ENCODE measurements at regions not wholly inside any gene's neighbourhood (a gene's known extent, or its start where the extent isn't known, plus 50 kb on each side); places are given as distances from the start of the nearest gene placed in this dataset.

GRCh38 chr7:126005064-126005463 lies 1075.4 kb upstream of the POT1 start:
- Histone ChIP-seq H3K27ac (no peak overlapping the region), H3K4me3 (no peak overlapping the region), H3K36me3 (no peaks in the 10 kb centered on the region), H3K27me3 (replicated peaks; ENCODE audit: insufficient read depth) (no peaks in the 10 kb centered on the region), H3K4me1 (replicated peaks) (no peaks in the 10 kb centered on the region), H3K9me3 (no peaks in the 10 kb centered on the region)
- WGBS = 82% methylated on average over 4 of the region's 4 CpGs
- TF ChIP-seq POLR2A (IDR thresholded peaks at IDR 0.05) (no peak), POLR2AphosphoS5 (IDR thresholded peaks at IDR 0.05) (no peak), CTCF (IDR thresholded peaks at IDR 0.05) (no peak)
- no peak for DNase-seq (ENCODE audit: low spot score)
- intact Hi-C loops (cut with DNase I) = no loop called here

- H3K4me1 ChIP-seq (replicated peaks) = no peaks in the 10 kb centered on the region
- no peaks in the 10 kb centered on the region for H3K27me3 ChIP-seq (replicated peaks; ENCODE audit: insufficient read depth)
- no peak overlapping the region for H3K4me3 ChIP-seq
- WGBS = 37% methylated on average over 1 of the region's 1 CpG
- intact Hi-C loops (cut with DNase I) = no loop called here
- H3K27ac ChIP-seq = no peak overlapping the region
- DNase-seq (ENCODE audit: low spot score) = no peak
- TF ChIP-seq POLR2A (IDR thresholded peaks at IDR 0.05) = no peak
- TF ChIP-seq CTCF (IDR thresholded peaks at IDR 0.05) = no peak
- no peak for TF ChIP-seq POLR2AphosphoS5 (IDR thresholded peaks at IDR 0.05)
- no peaks in the 10 kb centered on the region for H3K36me3 ChIP-seq
- no peaks in the 10 kb centered on the region for H3K9me3 ChIP-seq
Measured at GRCh38 chr7:126001349-126001748, 1071.7 kb upstream of the POT1 start.

GRCh38 chr7:125984795-125985194 lies 1055.2 kb upstream of the POT1 start:
- Histone ChIP-seq H3K4me3 (no peak overlapping the region), H3K9me3 (no peaks in the 10 kb centered on the region), H3K27ac (no peak overlapping the region), H3K27me3 (replicated peaks; ENCODE audit: insufficient read depth) (no peaks in the 10 kb centered on the region), H3K36me3 (no peaks in the 10 kb centered on the region), H3K4me1 (replicated peaks) (no peaks in the 10 kb centered on the region)
- TF ChIP-seq POLR2AphosphoS5 (IDR thresholded peaks at IDR 0.05) (no peak), POLR2A (IDR thresholded peaks at IDR 0.05) (no peak), CTCF (IDR thresholded peaks at IDR 0.05) (no peak)
- 79% methylated on average over 3 of the region's 3 CpGs for WGBS
- intact Hi-C loops (cut with DNase I) = no loop called here
- DNase-seq (ENCODE audit: low spot score) = no peak

GRCh38 chr7:125971656-125972055 lies 1042.0 kb upstream of the POT1 start:
- Histone ChIP-seq H3K4me1 (replicated peaks) (no peaks in the 10 kb centered on the region), H3K4me3 (no peak overlapping the region), H3K36me3 (no peaks in the 10 kb centered on the region), H3K9me3 (no peaks in the 10 kb centered on the region), H3K27ac (no peak overlapping the region), H3K27me3 (replicated peaks; ENCODE audit: insufficient read depth) (no peaks in the 10 kb centered on the region)
- WGBS = 71% methylated on average over 2 of the region's 2 CpGs
- no peak for DNase-seq (ENCODE audit: low spot score)
- TF ChIP-seq POLR2A (IDR thresholded peaks at IDR 0.05) = no peak
- TF ChIP-seq POLR2AphosphoS5 (IDR thresholded peaks at IDR 0.05) = no peak
- no peak for TF ChIP-seq CTCF (IDR thresholded peaks at IDR 0.05)
- intact Hi-C loops (cut with DNase I) = no loop called here

- Histone ChIP-seq H3K9me3 (no peaks in the 10 kb centered on the region), H3K36me3 (no peaks in the 10 kb centered on the region), H3K4me3 (no peak overlapping the region), H3K27me3 (replicated peaks; ENCODE audit: insufficient read depth) (no peaks in the 10 kb centered on the region), H3K27ac (no peak overlapping the region), H3K4me1 (replicated peaks) (no peaks in the 10 kb centered on the region)
- DNase-seq (ENCODE audit: low spot score) = no peak
- intact Hi-C loops (cut with DNase I) = no loop called here
- TF ChIP-seq CTCF (IDR thresholded peaks at IDR 0.05) = no peak
- no peak for TF ChIP-seq POLR2AphosphoS5 (IDR thresholded peaks at IDR 0.05)
- TF ChIP-seq POLR2A (IDR thresholded peaks at IDR 0.05) = no peak
- WGBS = 64% methylated on average over 1 of the region's 1 CpG
Measured at GRCh38 chr7:125966278-125967048, 1036.8 kb upstream of the POT1 start.

All from prostate gland (tissue), 2 donors.